ENCODE measurements at regions not wholly inside any gene's neighbourhood (a gene's known extent, or its start where the extent isn't known, plus 50 kb on each side); places are given as distances from the start of the nearest gene placed in this dataset.

- intact Hi-C loops (cut with DNase I, micrococcal nuclease) = loop anchor here in 1 of 2 experiments (10.0 kb wide), 1 partner anchor 698 kb away; no protein-coding TSS in a partner anchor
- no peaks in the 10 kb centered on the region for H3K4me1 Mint-ChIP-seq
- ATAC-seq (no peak), DNase-seq (no peak)
- ChIA-PET CTCF (no interaction called here), POLR2A (no interaction called here)
- H3K9me3 Mint-ChIP-seq (ENCODE audit: low read depth) = peaks cover 5% of the 10 kb centered on the region
- no peak overlapping the region for H3K27ac Mint-ChIP-seq
- peaks cover 2% of the 10 kb centered on the region for H3K27me3 Mint-ChIP-seq
- no peaks in the 10 kb centered on the region for H3K36me3 Mint-ChIP-seq (ENCODE audit: low read depth)
- H3K4me3 Mint-ChIP-seq = no peak overlapping the region
Observed at GRCh38 chr1:214826619-214827018, 223.6 kb downstream of the CENPF start.

DNA sequence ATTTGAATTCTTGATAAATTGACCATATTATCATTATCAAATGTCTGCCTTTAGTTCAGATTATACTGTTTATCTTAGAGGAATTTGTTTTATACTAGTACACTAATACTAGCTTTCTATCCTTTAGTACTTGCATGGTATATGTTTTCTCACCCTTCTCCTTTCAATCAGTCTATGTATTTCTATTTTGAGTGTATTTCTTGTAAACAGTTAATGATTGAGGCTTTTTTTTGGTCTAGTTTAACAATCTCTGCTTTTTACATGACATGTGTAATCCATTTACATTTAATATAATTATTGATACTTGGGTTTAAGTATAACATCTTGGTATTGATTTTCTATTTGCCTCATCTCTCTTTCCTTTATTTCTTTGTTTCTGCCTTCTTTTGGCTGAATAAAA lies 224.9 kb downstream of the CENPF start:
- ChIA-PET CTCF (no interaction called here), POLR2A (no interaction called here)
- no peaks in the 10 kb centered on the region for H3K4me1 Mint-ChIP-seq
- intact Hi-C loops (cut with DNase I, micrococcal nuclease) = loop anchor here in 1 of 2 experiments (10.0 kb wide), 1 partner anchor 697 kb away; no protein-coding TSS in a partner anchor
- H3K4me3 Mint-ChIP-seq = no peak overlapping the region
- peaks cover 4% of the 10 kb centered on the region for H3K27me3 Mint-ChIP-seq
- ATAC-seq (no peak), DNase-seq (no peak)
- no peaks in the 10 kb centered on the region for H3K36me3 Mint-ChIP-seq (ENCODE audit: low read depth)
- H3K27ac Mint-ChIP-seq = no peak overlapping the region
- peaks cover 5% of the 10 kb centered on the region for H3K9me3 Mint-ChIP-seq (ENCODE audit: low read depth)

- no peaks in the 10 kb centered on the region for H3K36me3 Mint-ChIP-seq (ENCODE audit: low read depth)
- H3K9me3 Mint-ChIP-seq (ENCODE audit: low read depth) = peaks cover 5% of the 10 kb centered on the region
- no peaks in the 10 kb centered on the region for H3K4me1 Mint-ChIP-seq
- ChIA-PET CTCF (no interaction called here), POLR2A (no interaction called here)
- DNase-seq (no peak), ATAC-seq (no peak)
- H3K27ac Mint-ChIP-seq = no peak overlapping the region
- H3K27me3 Mint-ChIP-seq = peaks cover 4% of the 10 kb centered on the region
- H3K4me3 Mint-ChIP-seq = no peak overlapping the region
- intact Hi-C loops (cut with DNase I, micrococcal nuclease) = no loop called here
Observed at GRCh38 chr1:214830941-214831340, 227.9 kb downstream of the CENPF start.

DNA sequence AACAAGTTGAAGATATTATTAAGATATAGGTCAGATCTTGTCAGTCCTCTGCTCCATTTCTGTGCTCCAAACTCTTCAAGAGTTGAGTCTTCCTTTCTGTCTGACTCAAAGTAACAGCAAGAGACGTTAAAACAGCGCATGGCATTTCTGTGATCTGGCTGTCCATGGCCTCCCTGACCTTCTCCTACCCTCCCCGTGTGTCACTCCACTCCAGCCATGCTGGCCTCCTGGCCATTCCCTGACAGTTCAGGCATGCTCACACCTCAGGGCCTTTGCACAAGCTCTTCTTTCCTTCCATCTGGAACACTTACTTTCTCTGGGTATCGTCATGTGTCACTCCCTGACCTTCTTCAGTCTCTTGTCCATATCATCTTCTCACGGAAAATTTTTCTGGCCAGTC lies 229.0 kb downstream of the CENPF start:
- H3K27ac Mint-ChIP-seq = no peak overlapping the region
- ChIA-PET CTCF (no interaction called here), POLR2A (no interaction called here)
- H3K27me3 Mint-ChIP-seq = peaks cover 4% of the 10 kb centered on the region
- no peak overlapping the region for H3K4me3 Mint-ChIP-seq
- ATAC-seq (no peak), DNase-seq (no peak)
- intact Hi-C loops (cut with DNase I, micrococcal nuclease) = no loop called here
- H3K4me1 Mint-ChIP-seq = no peaks in the 10 kb centered on the region
- H3K36me3 Mint-ChIP-seq (ENCODE audit: low read depth) = no peaks in the 10 kb centered on the region
- peaks cover 5% of the 10 kb centered on the region for H3K9me3 Mint-ChIP-seq (ENCODE audit: low read depth)

DNA sequence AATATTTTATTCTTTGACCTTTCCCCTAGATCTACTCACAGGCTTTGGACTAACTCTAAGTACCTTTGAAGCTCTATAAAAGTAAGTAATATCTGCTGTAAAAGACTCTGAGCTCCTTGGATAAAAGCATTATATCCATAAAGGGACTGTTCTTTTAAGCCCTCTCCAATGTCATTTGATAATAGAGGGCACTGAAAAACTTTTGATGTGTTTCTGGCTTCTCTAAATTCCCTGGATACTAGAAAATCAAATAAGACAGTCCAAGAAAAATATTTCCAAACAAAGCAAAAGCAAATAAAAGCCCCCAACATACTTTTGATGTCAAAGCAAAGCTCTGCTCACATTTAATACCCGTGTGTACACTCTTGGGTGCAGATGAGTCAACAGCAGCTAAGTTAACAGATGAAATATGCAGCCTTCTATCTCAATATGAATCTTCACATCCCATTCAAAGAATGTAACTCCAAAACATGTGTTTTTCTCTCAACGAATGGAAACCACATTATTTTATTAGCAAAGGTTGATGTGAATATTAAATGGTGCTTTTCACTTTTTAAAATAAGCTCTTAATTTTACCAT lies 230.3 kb downstream of the CENPF start:
- Mint-ChIP-seq H3K4me3 (no peak overlapping the region), H3K27ac (no peak overlapping the region), H3K9me3 (ENCODE audit: low read depth) (no peaks in the 10 kb centered on the region), H3K4me1 (no peaks in the 10 kb centered on the region), H3K36me3 (ENCODE audit: low read depth) (no peaks in the 10 kb centered on the region), H3K27me3 (peaks cover 4% of the 10 kb centered on the region)
- POLR2A ChIA-PET = no interaction called here
- ATAC-seq (peak; percentile 69), DNase-seq (no peak)
- CTCF ChIA-PET = interaction anchor here (1.8 kb wide), 1 partner anchor 10 kb away, joined by 3 read pairs; no protein-coding TSS in a partner anchor
- intact Hi-C loops (cut with DNase I, micrococcal nuclease) = no loop called here

DNA sequence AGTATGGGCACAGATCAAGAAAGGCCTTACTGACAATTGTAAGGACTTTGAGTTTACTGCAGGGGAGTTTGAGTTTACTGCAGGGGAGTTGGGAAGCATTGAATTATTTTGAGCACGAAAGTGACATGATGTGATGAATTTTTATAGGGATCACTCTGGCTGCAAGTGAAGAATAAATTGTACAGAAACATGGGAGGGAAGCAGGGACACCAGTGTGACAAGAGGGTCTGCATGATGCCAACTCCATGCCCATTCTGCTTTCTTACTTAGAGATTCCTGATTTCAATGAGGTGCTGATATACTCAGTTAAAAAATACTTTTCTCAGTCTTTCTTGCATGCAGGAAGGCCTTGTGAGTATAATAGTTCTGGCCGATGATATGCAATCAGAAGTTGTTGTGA lies 234.4 kb downstream of the CENPF start:
- no peak overlapping the region for H3K4me3 Mint-ChIP-seq
- no peaks in the 10 kb centered on the region for H3K9me3 Mint-ChIP-seq (ENCODE audit: low read depth)
- ChIA-PET POLR2A (no interaction called here), CTCF (no interaction called here)
- intact Hi-C loops (cut with DNase I, micrococcal nuclease) = no loop called here
- no peak for DNase-seq
- no peaks in the 10 kb centered on the region for H3K27me3 Mint-ChIP-seq
- no peak overlapping the region for H3K27ac Mint-ChIP-seq
- ATAC-seq = no peak
- H3K36me3 Mint-ChIP-seq (ENCODE audit: low read depth) = no peaks in the 10 kb centered on the region
- H3K4me1 Mint-ChIP-seq = no peaks in the 10 kb centered on the region

DNA sequence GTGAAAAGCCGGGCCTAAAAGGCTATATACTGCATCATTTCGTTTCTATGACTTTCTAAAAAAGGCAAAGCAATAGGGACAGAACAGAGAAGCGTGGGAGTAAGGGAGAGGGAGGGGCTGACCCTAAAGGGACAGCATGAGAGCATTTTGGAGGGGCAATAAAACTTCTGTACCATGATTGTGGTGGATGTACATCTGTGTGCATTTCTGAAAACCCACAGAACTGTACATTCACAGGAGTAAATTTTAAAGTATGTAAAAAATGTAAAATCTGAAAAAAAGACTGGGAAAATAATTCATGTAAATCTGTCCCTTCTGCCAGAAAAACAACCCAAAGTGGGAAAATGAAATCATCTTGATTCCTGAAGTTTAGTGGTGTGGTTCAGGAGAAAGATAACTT lies 235.4 kb downstream of the CENPF start:
- Mint-ChIP-seq H3K36me3 (ENCODE audit: low read depth) (no peaks in the 10 kb centered on the region), H3K27ac (no peak overlapping the region), H3K27me3 (no peaks in the 10 kb centered on the region), H3K4me1 (no peaks in the 10 kb centered on the region), H3K9me3 (ENCODE audit: low read depth) (no peaks in the 10 kb centered on the region), H3K4me3 (no peak overlapping the region)
- DNase-seq (no peak), ATAC-seq (no peak)
- intact Hi-C loops (cut with DNase I, micrococcal nuclease) = no loop called here
- ChIA-PET POLR2A (no interaction called here), CTCF (no interaction called here)

- ATAC-seq = no peak
- intact Hi-C loops (cut with DNase I, micrococcal nuclease) = no loop called here
- no peak for DNase-seq
- Mint-ChIP-seq H3K9me3 (ENCODE audit: low read depth) (no peaks in the 10 kb centered on the region), H3K4me3 (no peak overlapping the region), H3K27me3 (peaks cover 3% of the 10 kb centered on the region), H3K36me3 (ENCODE audit: low read depth) (no peaks in the 10 kb centered on the region), H3K27ac (no peak overlapping the region), H3K4me1 (no peaks in the 10 kb centered on the region)
- POLR2A ChIA-PET = no interaction called here
- CTCF ChIA-PET = no interaction called here
Observed at GRCh38 chr1:214840356-214840755, 237.4 kb downstream of the CENPF start.

GRCh38 chr1:214842856-214843255 lies 239.7 kb upstream of the KCNK2 start:
- ChIA-PET CTCF (no interaction called here), POLR2A (no interaction called here)
- Mint-ChIP-seq H3K4me3 (no peak overlapping the region), H3K4me1 (no peaks in the 10 kb centered on the region), H3K36me3 (ENCODE audit: low read depth) (no peaks in the 10 kb centered on the region), H3K9me3 (ENCODE audit: low read depth) (no peaks in the 10 kb centered on the region), H3K27ac (no peak overlapping the region), H3K27me3 (peaks cover 3% of the 10 kb centered on the region)
- no peak for DNase-seq
- ATAC-seq = no peak
- intact Hi-C loops (cut with DNase I, micrococcal nuclease) = no loop called here

DNA sequence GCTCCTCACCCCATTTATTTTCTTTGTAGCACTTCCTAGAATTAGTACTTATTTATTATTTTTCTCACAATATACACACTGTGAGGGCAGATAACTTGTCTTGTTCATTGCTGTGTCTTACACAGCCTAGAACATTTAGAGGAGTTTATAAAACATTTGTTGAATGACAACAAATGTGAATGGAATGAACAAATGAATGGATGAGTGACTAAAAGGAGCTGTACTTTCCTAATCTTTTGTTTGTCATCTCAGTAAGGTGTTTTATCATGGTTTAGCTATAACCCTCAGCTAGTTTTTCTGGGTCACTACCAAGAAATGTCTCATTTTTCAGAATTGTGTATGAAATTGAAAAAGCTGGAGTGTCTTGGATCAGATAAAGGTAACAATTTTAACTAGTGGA lies 239.3 kb upstream of the KCNK2 start:
- DNase-seq = no peak
- Mint-ChIP-seq H3K4me1 (no peaks in the 10 kb centered on the region), H3K36me3 (ENCODE audit: low read depth) (no peaks in the 10 kb centered on the region), H3K27ac (no peak overlapping the region), H3K27me3 (peaks cover 3% of the 10 kb centered on the region), H3K9me3 (ENCODE audit: low read depth) (no peaks in the 10 kb centered on the region), H3K4me3 (no peak overlapping the region)
- ATAC-seq = no peak
- ChIA-PET POLR2A (no interaction called here), CTCF (no interaction called here)
- intact Hi-C loops (cut with DNase I, micrococcal nuclease) = no loop called here

DNA sequence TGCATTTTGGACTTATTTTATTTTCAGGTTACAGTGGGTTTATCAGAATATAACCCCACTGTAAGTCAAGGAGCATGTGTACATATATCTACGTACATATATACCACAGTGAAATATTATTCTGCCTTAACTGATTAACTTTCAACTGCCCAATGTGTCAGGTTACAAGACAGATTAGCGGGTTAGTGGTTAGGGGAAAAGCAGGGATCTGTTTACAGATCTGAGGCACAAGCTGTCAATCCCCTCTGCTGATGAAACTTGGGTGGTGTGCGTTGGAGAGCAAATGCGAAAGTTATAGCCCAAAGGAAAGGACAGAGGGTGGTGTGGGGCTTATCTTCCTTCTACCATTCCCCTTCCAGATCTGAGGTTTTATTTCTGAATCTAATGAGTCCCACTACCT lies 238.2 kb upstream of the KCNK2 start:
- POLR2A ChIA-PET = no interaction called here
- Mint-ChIP-seq H3K4me1 (no peaks in the 10 kb centered on the region), H3K27ac (no peak overlapping the region), H3K36me3 (ENCODE audit: low read depth) (no peaks in the 10 kb centered on the region), H3K9me3 (ENCODE audit: low read depth) (no peaks in the 10 kb centered on the region), H3K4me3 (no peak overlapping the region), H3K27me3 (peaks cover 3% of the 10 kb centered on the region)
- DNase-seq = no peak
- CTCF ChIA-PET = no interaction called here
- intact Hi-C loops (cut with DNase I, micrococcal nuclease) = no loop called here
- ATAC-seq = no peak

GRCh38 chr1:214846276-214846675 lies 236.3 kb upstream of the KCNK2 start:
- Mint-ChIP-seq H3K27ac (no peak overlapping the region), H3K4me1 (no peaks in the 10 kb centered on the region), H3K27me3 (peaks cover 3% of the 10 kb centered on the region), H3K9me3 (ENCODE audit: low read depth) (peaks cover 3% of the 10 kb centered on the region), H3K4me3 (no peak overlapping the region), H3K36me3 (ENCODE audit: low read depth) (no peaks in the 10 kb centered on the region)
- POLR2A ChIA-PET = no interaction called here
- ATAC-seq (no peak), DNase-seq (no peak)
- intact Hi-C loops (cut with DNase I, micrococcal nuclease) = no loop called here
- CTCF ChIA-PET = no interaction called here

Measured in activated CD4-positive, alpha-beta T cell treated with anti-CD3 and anti-CD28 coated beads for 36 hours (primary cell).